Osteocyte (in vitro differentiated cells): ENCODE measurements at regions not wholly inside any gene's neighbourhood (a gene's known extent, or its start where the extent isn't known, plus 50 kb on each side); places are given as distances from the start of the nearest gene placed in this dataset.

Experiments
- DNase-seq: peaks from one replicate; pipeline ENCODE4 v3.0.0; 2021; ENCODE audit warnings: mixed read lengths; ENCODE audit not compliant: unreplicated experiment; ENCODE audit errors: extremely low spot score
- H3K27ac Mint-ChIP-seq: one replicate; pipeline ENCODE4 v1.8.0; 2021; ENCODE audit warnings: mild to moderate bottlenecking, mixed read lengths; ENCODE audit not compliant: unreplicated experiment
- H3K27me3 Mint-ChIP-seq: one replicate; pipeline ENCODE4 v1.8.0; 2021; ENCODE audit warnings: mixed read lengths; ENCODE audit not compliant: unreplicated experiment
- H3K36me3 Mint-ChIP-seq: one replicate; pipeline ENCODE4 v1.8.0; 2021; ENCODE audit warnings: mixed read lengths; ENCODE audit not compliant: unreplicated experiment
- H3K4me1 Mint-ChIP-seq: one replicate; pipeline ENCODE4 v1.8.0; 2021; ENCODE audit warnings: mixed read lengths; ENCODE audit not compliant: unreplicated experiment
- H3K4me3 Mint-ChIP-seq: one replicate; pipeline ENCODE4 v1.8.0; 2021; ENCODE audit warnings: mild to moderate bottlenecking, moderate library complexity, mixed read lengths; ENCODE audit not compliant: unreplicated experiment
- H3K9me3 Mint-ChIP-seq: one replicate; pipeline ENCODE4 v1.8.0; 2021; ENCODE audit warnings: mixed read lengths; ENCODE audit not compliant: unreplicated experiment
- CTCF ChIP-seq: fragments of 200-600 bp; sonication (generic); IDR thresholded peaks from 2 replicates; pipeline ENCODE4 v1.5.0; 2021; ENCODE audit warnings: antibody characterized with exemption, mild to moderate bottlenecking, moderate library complexity

GRCh38 chr12:38977132-38977531 is 71.7 kb upstream of the CPNE8 start:
- no peaks in the 10 kb centered on the region for H3K4me1 Mint-ChIP-seq
- H3K27ac Mint-ChIP-seq, result no peak overlapping the region
- no peak overlapping the region for H3K4me3 Mint-ChIP-seq
- H3K9me3 Mint-ChIP-seq, result peaks cover 22% of the 10 kb centered on the region
- no peaks in the 10 kb centered on the region for H3K36me3 Mint-ChIP-seq
- TF ChIP-seq CTCF, result no peak
- no peaks in the 10 kb centered on the region for H3K27me3 Mint-ChIP-seq
- DNase-seq, result no peak

GRCh38 chr12:38969706-38970105 is 64.3 kb upstream of the CPNE8 start:
- DNase-seq, result no peak
- no peaks in the 10 kb centered on the region for H3K36me3 Mint-ChIP-seq
- H3K27me3 Mint-ChIP-seq, result no peaks in the 10 kb centered on the region
- no peak overlapping the region for H3K4me3 Mint-ChIP-seq
- H3K27ac Mint-ChIP-seq, result no peak overlapping the region
- peaks cover 31% of the 10 kb centered on the region for H3K9me3 Mint-ChIP-seq
- no peak for TF ChIP-seq CTCF
- H3K4me1 Mint-ChIP-seq, result no peaks in the 10 kb centered on the region

DNA sequence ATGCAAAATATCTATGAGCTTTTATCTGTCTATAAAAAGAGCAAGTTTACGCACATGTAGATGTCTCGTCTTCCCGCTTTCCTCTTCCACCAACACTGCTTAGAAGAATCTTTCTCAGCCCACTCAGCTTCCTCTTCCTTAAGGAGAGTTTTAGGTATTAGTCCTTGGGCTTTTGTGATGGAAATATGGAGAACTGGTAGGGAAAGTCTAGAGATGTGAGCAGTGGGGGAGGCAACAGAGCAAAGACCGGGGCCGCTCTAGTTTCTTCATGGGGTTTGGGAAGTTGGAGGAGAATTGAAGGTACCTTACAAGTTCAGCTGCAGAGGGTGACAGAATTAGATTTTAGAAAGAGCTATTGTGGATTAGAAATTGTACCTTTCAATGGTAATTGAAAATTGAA is 56.3 kb upstream of the CPNE8 start:
- Mint-ChIP-seq H3K9me3 (peaks cover 5% of the 10 kb centered on the region), H3K27ac (no peak overlapping the region), H3K4me3 (no peak overlapping the region), H3K36me3 (no peaks in the 10 kb centered on the region), H3K4me1 (no peaks in the 10 kb centered on the region), H3K27me3 (no peaks in the 10 kb centered on the region)
- TF ChIP-seq CTCF, result no peak
- DNase-seq, result no peak

GRCh38 chr12:38961012-38961411 is 55.6 kb upstream of the CPNE8 start:
- H3K4me1 Mint-ChIP-seq, result no peaks in the 10 kb centered on the region
- H3K27me3 Mint-ChIP-seq, result no peaks in the 10 kb centered on the region
- no peak overlapping the region for H3K4me3 Mint-ChIP-seq
- TF ChIP-seq CTCF, result no peak
- no peak overlapping the region for H3K27ac Mint-ChIP-seq
- no peak for DNase-seq
- no peaks in the 10 kb centered on the region for H3K36me3 Mint-ChIP-seq
- peaks cover 5% of the 10 kb centered on the region for H3K9me3 Mint-ChIP-seq

- TF ChIP-seq CTCF, result no peak
- DNase-seq, result no peak
- Mint-ChIP-seq H3K4me1 (no peaks in the 10 kb centered on the region), H3K36me3 (no peaks in the 10 kb centered on the region), H3K9me3 (no peaks in the 10 kb centered on the region), H3K27ac (no peak overlapping the region), H3K4me3 (no peak overlapping the region), H3K27me3 (no peaks in the 10 kb centered on the region)
These were observed 50.9 kb upstream of the CPNE8 start for GRCh38 chr12:38956337-38956736.
